NB4 (cell line): ENCODE measurements at regions not wholly inside any gene's neighbourhood (a gene's known extent, or its start where the extent isn't known, plus 50 kb on each side); places are given as distances from the start of the nearest gene placed in this dataset.
A peak's percentile ranks its signal among the peaks of the same experiment; 100 is the strongest.

Experiments used
- DNase-seq: peaks from one replicate; pipeline ENCODE4 v3.0.0; 2010; ENCODE audit warnings: low read depth
- H3K4me3 ChIP-seq: one replicate; pipeline ENCODE4 v1.5.1; 2011; ENCODE audit warnings: mild to moderate bottlenecking, low read depth, low read length, moderate library complexity
- CTCF ChIP-seq: IDR thresholded peaks from one replicate; pipeline ENCODE4 v1.5.1; 2012; ENCODE audit warnings: low read depth, low read length
- MAX ChIP-seq: IDR thresholded peaks from 2 replicates; pipeline ENCODE4 v1.6.1; 2011; ENCODE audit warnings: low read depth, low read length
- MYC ChIP-seq: IDR thresholded peaks from 2 replicates; pipeline ENCODE4 v1.6.1; 2011; ENCODE audit warnings: low read depth, low read length
- POLR2A ChIP-seq: IDR thresholded peaks from 2 replicates; pipeline ENCODE4 v1.6.1; 2011; ENCODE audit warnings: mild to moderate bottlenecking; ENCODE audit not compliant: insufficient read length; ENCODE audit errors: extremely low read depth

GRCh38 chr2:145076085-145076484 lies 556.2 kb upstream of the ZEB2 start:
- no peak for DNase-seq
- TF ChIP-seq POLR2A, result no peak
- no peak for TF ChIP-seq CTCF
- TF ChIP-seq MAX, result no peak
- TF ChIP-seq MYC, result no peak
- H3K4me3 ChIP-seq, result no peak overlapping the region

- TF ChIP-seq CTCF, result no peak
- no peak overlapping the region for H3K4me3 ChIP-seq
- no peak for DNase-seq
Observed at GRCh38 chr2:145075454-145076062, 555.6 kb upstream of the ZEB2 start.

- no peak overlapping the region for H3K4me3 ChIP-seq
- TF ChIP-seq POLR2A (no peak), MAX (no peak), MYC (no peak), CTCF (no peak)
- no peak for DNase-seq
Observed at GRCh38 chr2:145070703-145071102, 550.8 kb upstream of the ZEB2 start.

GRCh38 chr2:145068509-145068908 lies 548.6 kb upstream of the ZEB2 start:
- no peak overlapping the region for H3K4me3 ChIP-seq
- DNase-seq, result peak; percentile 22
- TF ChIP-seq MYC (no peak), CTCF (no peak), MAX (no peak), POLR2A (no peak)

- no peak for TF ChIP-seq MAX
- TF ChIP-seq POLR2A, result no peak
- TF ChIP-seq MYC, result no peak
- no peak for TF ChIP-seq CTCF
- no peak overlapping the region for H3K4me3 ChIP-seq
- no peak for DNase-seq
Observed at GRCh38 chr2:145067549-145068030, 547.7 kb upstream of the ZEB2 start.
